ENCODE measurements at regions not wholly inside any gene's neighbourhood (a gene's known extent, or its start where the extent isn't known, plus 50 kb on each side); places are given as distances from the start of the nearest gene placed in this dataset.

DNA sequence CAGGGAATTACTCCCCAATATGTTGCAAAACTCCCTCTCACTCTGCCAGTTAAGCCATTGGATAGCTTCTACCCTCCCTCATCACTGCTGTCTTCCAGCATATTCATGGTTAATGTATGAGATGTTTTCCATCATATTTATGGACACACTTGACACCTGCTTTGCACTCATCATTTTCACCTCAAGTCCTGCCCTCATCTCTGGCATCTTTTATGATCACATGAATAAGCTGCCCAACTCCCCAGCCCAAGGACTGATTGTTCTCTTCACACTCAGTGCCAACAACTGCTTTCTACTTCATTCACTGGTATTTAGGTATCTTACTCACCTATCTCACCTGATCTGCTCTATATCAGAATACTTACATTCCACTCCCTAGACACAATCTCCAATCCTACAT is 131.1 kb upstream of the TTC29 start:
- no peak overlapping the region for H2BK12ac ChIP-seq (ENCODE audit: insufficient read length, low read depth, low read length)
- no peak overlapping the region for H2BK20ac ChIP-seq (ENCODE audit: low read depth, low read length, poor library complexity, severe bottlenecking)
- DNase-seq = no peak
- no peak overlapping the region for H2BK15ac ChIP-seq (ENCODE audit: low read depth, low read length)
- H3K36me3 Mint-ChIP-seq (ENCODE audit: insufficient read depth in 1 of 3, low read depth in 3 of 3) = peaks cover 3 to 19% (median 6%) of the 10 kb centered on the region in 3 experiments; a peak in 5 of 7 replicates
- no peak overlapping the region for H2AK5ac ChIP-seq (ENCODE audit: insufficient read length, low read length)
- H4K8ac ChIP-seq (replicated peaks; ENCODE audit: insufficient read length, low read depth, low read length) = no peak overlapping the region
- no peak overlapping the region for H3K4me3 Mint-ChIP-seq
- no peak overlapping the region for H2BK120ac ChIP-seq (ENCODE audit: low read depth, low read length, poor library complexity, severe bottlenecking)
- H3K56ac ChIP-seq (ENCODE audit: insufficient read length, low read depth, low read length) = no peak overlapping the region
- no peaks in the 10 kb centered on the region for H4K20me1 ChIP-seq (ENCODE audit: control insufficient read depth, insufficient read depth, insufficient read length)
- H3K4me1 Mint-ChIP-seq = peaks cover 16 to 17% of the 10 kb centered on the region in 2 experiments
- no peak overlapping the region for H3K18ac ChIP-seq (ENCODE audit: insufficient read length, low read depth, low read length)
- TF ChIP-seq CTCF (conservative IDR thresholded peaks at IDR 0.05) = no peak
- H3K14ac ChIP-seq (ENCODE audit: insufficient read depth, low read length) = no peak overlapping the region
- H3K4ac ChIP-seq (ENCODE audit: low read depth, low read length) = no peak overlapping the region
- H3K79me2 ChIP-seq (ENCODE audit: insufficient read depth, low read length) = no peaks in the 10 kb centered on the region
- peaks cover 2% of the 10 kb centered on the region for H3K4me1 ChIP-seq (ENCODE audit: insufficient read depth, low read length)
- H3K9ac ChIP-seq (ENCODE audit: extremely low read depth, insufficient read length, low read length) = no peak overlapping the region
- no peak overlapping the region for H3T11ph ChIP-seq (ENCODE audit: low read length)
- no peak overlapping the region for H2AFZ ChIP-seq (ENCODE audit: low read length)
- no peaks in the 10 kb centered on the region; the same call in 1 of the 2 replicates for H3K27me3 ChIP-seq (ENCODE audit: insufficient read depth, low read length)
- H3K27ac Mint-ChIP-seq = no peak overlapping the region
- H4K5ac ChIP-seq (ENCODE audit: insufficient read length, low read depth, low read length) = no peak overlapping the region
- no peaks in the 10 kb centered on the region for H3K23me2 ChIP-seq (ENCODE audit: insufficient read length, low read depth, low read length, poor library complexity, severe bottlenecking)
- H3K4me2 ChIP-seq (ENCODE audit: insufficient read depth, insufficient read length, low read length) = no peak overlapping the region
- H3K9me3 Mint-ChIP-seq = peaks cover 15 to 18% of the 10 kb centered on the region in 2 experiments; a peak in 4 of 5 replicates
- no peak overlapping the region for H3K27ac ChIP-seq (ENCODE audit: insufficient read length, low read depth, low read length)
- no peak overlapping the region for H3K23ac ChIP-seq (ENCODE audit: insufficient read length, low read depth, low read length)
- H3K79me1 ChIP-seq (ENCODE audit: insufficient read depth, low read depth, low read length, poor library complexity, severe bottlenecking) = no peaks in the 10 kb centered on the region
- H4K91ac ChIP-seq (ENCODE audit: insufficient read length, low read depth, low read length) = no peak overlapping the region
- no peaks in the 10 kb centered on the region for H3K9me3 ChIP-seq (ENCODE audit: control insufficient read depth, low read depth, low read length)
- no peaks in the 10 kb centered on the region for H3K27me3 Mint-ChIP-seq (ENCODE audit: low read depth)
- H2BK5ac ChIP-seq (ENCODE audit: insufficient read length, low read length) = no peak overlapping the region

Data from H9 (cell line).